Liver (tissue), 8 donors: ENCODE measurements at regions not wholly inside any gene's neighbourhood (a gene's known extent, or its start where the extent isn't known, plus 50 kb on each side); places are given as distances from the start of the nearest gene placed in this dataset.

ENCODE experiments used
- DNase-seq: peaks from one replicate; pipeline ENCODE4 v3.0.0-alpha.2; 2017; ENCODE audit warnings: low spot score
- H3K27ac ChIP-seq, 2 donors: one replicate each; pipeline ENCODE4 v1.7.0; 2013; ENCODE audit warnings: inconsistent platforms in 2 of 2, low read length in 2 of 2, control low read depth in 1 of 2, low read depth in 1 of 2, mild to moderate bottlenecking in 1 of 2
- H3K27me3 ChIP-seq, 4 donors: one replicate each; pipeline versions ENCODE4 v1.6.1 to v1.7.0; 2013; ENCODE audit warnings: low read length in 3 of 4, inconsistent platforms in 1 of 4, mild to moderate bottlenecking in 1 of 4, moderate library complexity in 1 of 4; ENCODE audit not compliant: control insufficient read depth in 4 of 4, insufficient read depth in 4 of 4
- H3K36me3 ChIP-seq, 4 donors: one replicate each; pipeline versions ENCODE4 v1.6.1 to v1.7.0; 2013; ENCODE audit warnings: low read length in 3 of 4, mild to moderate bottlenecking in 3 of 4, low read depth in 1 of 4, moderate library complexity in 1 of 4; ENCODE audit not compliant: control insufficient read depth in 4 of 4, insufficient read depth in 3 of 4
- H3K4me1 ChIP-seq, 4 donors: one replicate each; pipeline versions ENCODE4 v1.6.1 to v1.7.0; 2013; ENCODE audit warnings: low read length in 3 of 4, mild to moderate bottlenecking in 3 of 4, moderate library complexity in 1 of 4; ENCODE audit not compliant: control insufficient read depth in 4 of 4, insufficient read depth in 4 of 4
- H3K4me3 ChIP-seq, 3 donors: one replicate each; pipeline versions ENCODE4 v1.6.1 to v1.7.0; 2013; ENCODE audit warnings: low read length in 3 of 3, control low read depth in 1 of 3, low read depth in 1 of 3, mild to moderate bottlenecking in 1 of 3
- H3K9ac ChIP-seq, 2 donors: one replicate each; pipeline ENCODE4 v1.7.0; 2013; ENCODE audit warnings: low read length in 2 of 2, mild to moderate bottlenecking in 2 of 2, moderate library complexity in 2 of 2, control low read depth in 1 of 2, low read depth in 1 of 2
- H3K9me3 ChIP-seq, 4 donors: one replicate each; pipeline versions ENCODE4 v1.6.1 to v1.7.0; 2013; ENCODE audit warnings: low read length in 3 of 4; ENCODE audit not compliant: control insufficient read depth in 4 of 4
- EGR1 ChIP-seq, 2 donors: IDR thresholded peaks; 2 replicates each; pipeline ENCODE4 v1.6.1; 2016 to 2018; ENCODE audit warnings: antibody characterized with exemption in 2 of 2, low read depth in 2 of 2
- FOXA1 ChIP-seq: IDR thresholded peaks from 2 replicates; pipeline ENCODE4 v1.6.1; 2016; ENCODE audit warnings: antibody characterized with exemption
- FOXA2 ChIP-seq: IDR thresholded peaks from 2 replicates; pipeline ENCODE4 v1.6.1; 2016; ENCODE audit warnings: antibody characterized with exemption
- GABPA ChIP-seq, 2 donors: IDR thresholded peaks in 1 of 2; conservative IDR thresholded peaks in 1 of 2; 2 replicates each; pipeline ENCODE4 v1.6.1; 2016; ENCODE audit warnings: antibody characterized with exemption in 2 of 2, mild to moderate bottlenecking in 1 of 2, moderate library complexity in 1 of 2
- HNF4G ChIP-seq: IDR thresholded peaks from 2 replicates; pipeline ENCODE4 v1.6.1; 2016; ENCODE audit warnings: antibody characterized with exemption
- JUND ChIP-seq, 2 donors: IDR thresholded peaks; 2 replicates each; pipeline ENCODE4 v1.6.1; 2016; ENCODE audit warnings: antibody characterized with exemption in 2 of 2
- NR2F2 ChIP-seq: IDR thresholded peaks from 2 replicates; pipeline ENCODE4 v1.6.1; 2016; ENCODE audit warnings: antibody characterized with exemption
- RAD21 ChIP-seq, 2 donors: IDR thresholded peaks; 2 replicates each; pipeline ENCODE4 v1.6.1; 2016; ENCODE audit warnings: antibody characterized with exemption in 2 of 2, mild to moderate bottlenecking in 2 of 2
- RXRA ChIP-seq, 2 donors: IDR thresholded peaks; 2 replicates each; pipeline ENCODE4 v1.6.1; 2017 to 2018; ENCODE audit warnings: antibody characterized with exemption in 2 of 2, mild to moderate bottlenecking in 1 of 2
- SP1 ChIP-seq: IDR thresholded peaks from 2 replicates; pipeline ENCODE4 v1.6.1; 2018; ENCODE audit warnings: antibody characterized with exemption, mild to moderate bottlenecking
- TAF1 ChIP-seq: conservative IDR thresholded peaks from 2 replicates; pipeline ENCODE4 v1.6.1; 2016; ENCODE audit warnings: antibody characterized with exemption, mild to moderate bottlenecking
- YY1 ChIP-seq: IDR thresholded peaks from 2 replicates; pipeline ENCODE4 v1.6.1; 2016; ENCODE audit warnings: antibody characterized with exemption, mild to moderate bottlenecking
- WGBS: extraction: QIAGEN DNeasy Blood & Tissue Kit; methylation state at CpG from one replicate; pipeline ENCODE4 v1.1.7; 2013; 5-methylcytosine and 5-hydroxymethylcytosine counted together
- TF ChIP-seq, protein P1 (sequence below): IDR thresholded peaks from 2 replicates; pipeline ENCODE4 v1.6.1; 2016; ENCODE audit warnings: antibody characterized with exemption
- TF ChIP-seq, protein P2 (sequence below): IDR thresholded peaks from 2 replicates; pipeline ENCODE4 v1.6.1; 2016; ENCODE audit warnings: antibody characterized with exemption
- TF ChIP-seq, protein P3 (sequence below): IDR thresholded peaks from 2 replicates; pipeline ENCODE4 v1.6.1; 2016; ENCODE audit warnings: antibody characterized with exemption
- TF ChIP-seq, protein P4 (sequence below): fragments of 150-350 bp; IDR thresholded peaks from 2 replicates; pipeline ENCODE4 v1.5.1; 2017; ENCODE audit warnings: improper control_type of control experiment, low read depth, low read length; ENCODE audit not compliant: missing input control
- donor health status: healthy.
- donor health status: healthy.
- donor health status: healthy.
- donor health status: healthy.
- donor health status: healthy.

DNA sequence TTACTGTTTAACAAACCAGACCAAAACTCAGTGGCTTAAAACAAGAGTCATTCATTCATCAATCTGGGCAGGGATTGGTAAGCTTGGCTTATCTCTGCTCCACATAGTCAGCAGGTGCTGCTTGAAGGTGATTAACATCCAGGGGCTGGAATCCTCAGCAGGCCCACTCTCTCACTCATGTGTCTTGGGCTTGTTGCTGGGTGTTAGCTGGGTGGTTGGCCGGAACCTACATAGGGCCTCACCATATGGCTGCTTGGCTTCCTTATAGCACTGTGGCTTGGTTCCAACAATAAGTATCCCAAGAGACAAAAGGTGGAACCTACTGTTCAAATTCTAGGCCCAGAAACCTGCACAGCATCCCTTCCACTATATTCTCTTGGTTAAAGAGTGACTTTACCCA lies 125.0 kb downstream of the RASGEF1B start:
- no peak for TF ChIP-seq JUND (IDR thresholded peaks at IDR 0.05)
- Histone ChIP-seq H3K36me3 (no peaks in the 10 kb centered on the region), H3K27ac (no peak overlapping the region), H3K9ac (no peak overlapping the region), H3K4me3 (no peak overlapping the region), H3K4me1 (peaks cover 0 to 3% (median 0%) of the 10 kb centered on the region in 4 donors), H3K9me3 (no peaks in the 10 kb centered on the region), H3K27me3 (no peaks in the 10 kb centered on the region)
- WGBS: 94% methylated on average over 1 of the region's 1 CpG
- no peak for DNase-seq

DNA sequence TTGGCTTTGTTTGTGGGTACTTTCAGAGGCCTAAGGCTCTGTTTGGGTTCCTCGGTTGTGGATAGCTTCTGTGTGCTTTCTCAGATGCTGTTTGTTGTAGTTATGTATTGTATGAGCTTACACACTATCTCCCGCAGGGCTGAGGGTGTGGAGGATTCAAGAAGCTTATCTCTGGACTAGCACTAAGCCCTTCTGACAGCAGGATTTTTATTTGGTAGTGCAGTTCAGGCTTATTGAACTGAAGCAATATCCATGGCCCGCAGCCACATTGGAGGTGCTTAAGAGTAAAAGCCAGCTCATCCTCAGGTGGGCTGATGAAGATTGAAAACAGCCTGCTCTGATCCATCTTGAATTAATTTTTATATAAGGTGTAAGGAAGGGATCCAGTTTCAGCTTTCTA lies 128.2 kb downstream of the RASGEF1B start:
- peaks cover 0 to 3% (median 0%) of the 10 kb centered on the region in 4 donors for H3K4me1 ChIP-seq
- DNase-seq: no peak
- no peaks in the 10 kb centered on the region for H3K36me3 ChIP-seq
- no peak overlapping the region for H3K27ac ChIP-seq
- 90% methylated on average over 3 of the region's 3 CpGs for WGBS
- TF ChIP-seq, protein P1, sequence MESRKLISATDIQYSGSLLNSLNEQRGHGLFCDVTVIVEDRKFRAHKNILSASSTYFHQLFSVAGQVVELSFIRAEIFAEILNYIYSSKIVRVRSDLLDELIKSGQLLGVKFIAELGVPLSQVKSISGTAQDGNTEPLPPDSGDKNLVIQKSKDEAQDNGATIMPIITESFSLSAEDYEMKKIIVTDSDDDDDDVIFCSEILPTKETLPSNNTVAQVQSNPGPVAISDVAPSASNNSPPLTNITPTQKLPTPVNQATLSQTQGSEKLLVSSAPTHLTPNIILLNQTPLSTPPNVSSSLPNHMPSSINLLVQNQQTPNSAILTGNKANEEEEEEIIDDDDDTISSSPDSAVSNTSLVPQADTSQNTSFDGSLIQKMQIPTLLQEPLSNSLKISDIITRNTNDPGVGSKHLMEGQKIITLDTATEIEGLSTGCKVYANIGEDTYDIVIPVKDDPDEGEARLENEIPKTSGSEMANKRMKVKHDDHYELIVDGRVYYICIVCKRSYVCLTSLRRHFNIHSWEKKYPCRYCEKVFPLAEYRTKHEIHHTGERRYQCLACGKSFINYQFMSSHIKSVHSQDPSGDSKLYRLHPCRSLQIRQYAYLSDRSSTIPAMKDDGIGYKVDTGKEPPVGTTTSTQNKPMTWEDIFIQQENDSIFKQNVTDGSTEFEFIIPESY: no peak
- TF ChIP-seq, protein P2, sequence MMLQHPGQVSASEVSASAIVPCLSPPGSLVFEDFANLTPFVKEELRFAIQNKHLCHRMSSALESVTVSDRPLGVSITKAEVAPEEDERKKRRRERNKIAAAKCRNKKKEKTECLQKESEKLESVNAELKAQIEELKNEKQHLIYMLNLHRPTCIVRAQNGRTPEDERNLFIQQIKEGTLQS: no peak
- TF ChIP-seq, protein P3, sequence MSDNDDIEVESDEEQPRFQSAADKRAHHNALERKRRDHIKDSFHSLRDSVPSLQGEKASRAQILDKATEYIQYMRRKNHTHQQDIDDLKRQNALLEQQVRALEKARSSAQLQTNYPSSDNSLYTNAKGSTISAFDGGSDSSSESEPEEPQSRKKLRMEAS: no peak
- TF ChIP-seq GABPA (IDR thresholded peaks at IDR 0.05 in 1 of 2, conservative IDR thresholded peaks at IDR 0.05 in 1 of 2): no peak
- TF ChIP-seq SP1: no peak
- no peak for TF ChIP-seq HNF4G
- TF ChIP-seq EGR1 (IDR thresholded peaks at IDR 0.05; ENCODE audit: low read depth in 2 of 2): no peak
- no peak for TF ChIP-seq NR2F2
- no peak for TF ChIP-seq FOXA2
- no peak for TF ChIP-seq RAD21 (IDR thresholded peaks at IDR 0.05)
- TF ChIP-seq, protein P4, sequence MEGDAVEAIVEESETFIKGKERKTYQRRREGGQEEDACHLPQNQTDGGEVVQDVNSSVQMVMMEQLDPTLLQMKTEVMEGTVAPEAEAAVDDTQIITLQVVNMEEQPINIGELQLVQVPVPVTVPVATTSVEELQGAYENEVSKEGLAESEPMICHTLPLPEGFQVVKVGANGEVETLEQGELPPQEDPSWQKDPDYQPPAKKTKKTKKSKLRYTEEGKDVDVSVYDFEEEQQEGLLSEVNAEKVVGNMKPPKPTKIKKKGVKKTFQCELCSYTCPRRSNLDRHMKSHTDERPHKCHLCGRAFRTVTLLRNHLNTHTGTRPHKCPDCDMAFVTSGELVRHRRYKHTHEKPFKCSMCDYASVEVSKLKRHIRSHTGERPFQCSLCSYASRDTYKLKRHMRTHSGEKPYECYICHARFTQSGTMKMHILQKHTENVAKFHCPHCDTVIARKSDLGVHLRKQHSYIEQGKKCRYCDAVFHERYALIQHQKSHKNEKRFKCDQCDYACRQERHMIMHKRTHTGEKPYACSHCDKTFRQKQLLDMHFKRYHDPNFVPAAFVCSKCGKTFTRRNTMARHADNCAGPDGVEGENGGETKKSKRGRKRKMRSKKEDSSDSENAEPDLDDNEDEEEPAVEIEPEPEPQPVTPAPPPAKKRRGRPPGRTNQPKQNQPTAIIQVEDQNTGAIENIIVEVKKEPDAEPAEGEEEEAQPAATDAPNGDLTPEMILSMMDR: no peak
- no peak overlapping the region for H3K4me3 ChIP-seq
- no peak overlapping the region for H3K9ac ChIP-seq
- H3K9me3 ChIP-seq: no peaks in the 10 kb centered on the region
- no peaks in the 10 kb centered on the region for H3K27me3 ChIP-seq

DNA sequence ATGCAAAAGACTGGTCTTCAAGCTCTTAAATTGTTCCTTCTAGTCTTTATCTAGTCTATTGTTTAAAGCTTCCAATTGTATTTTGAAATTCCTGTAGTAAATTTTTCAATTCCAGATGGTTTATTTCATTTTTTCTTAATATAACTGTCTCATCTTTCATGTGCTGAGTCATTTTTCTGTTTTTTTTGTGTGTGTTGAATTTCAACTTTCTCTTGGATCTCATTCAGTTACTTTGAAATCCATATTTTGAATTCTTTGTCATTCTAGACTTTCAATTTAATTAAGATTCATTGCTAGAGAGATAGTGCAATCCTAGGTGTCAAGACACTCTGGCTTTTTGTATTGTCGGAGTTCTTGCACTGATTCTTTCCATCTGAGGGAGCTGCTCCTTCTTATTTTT lies 128.0 kb upstream of the PRKG2 start:
- no peaks in the 10 kb centered on the region for H3K27me3 ChIP-seq
- H3K9ac ChIP-seq: no peak overlapping the region
- DNase-seq: no peak
- no peak overlapping the region for H3K4me3 ChIP-seq
- no peak overlapping the region for H3K27ac ChIP-seq
- H3K9me3 ChIP-seq: no peaks in the 10 kb centered on the region
- peaks cover 0 to 3% (median 0%) of the 10 kb centered on the region in 4 donors for H3K4me1 ChIP-seq
- no peaks in the 10 kb centered on the region for H3K36me3 ChIP-seq
- 90% methylated on average over 1 of the region's 1 CpG for WGBS
- TF ChIP-seq RXRA (IDR thresholded peaks at IDR 0.05) (no peak), FOXA2 (no peak), SP1 (no peak), RAD21 (IDR thresholded peaks at IDR 0.05) (no peak), FOXA1 (no peak), JUND (IDR thresholded peaks at IDR 0.05) (no peak), NR2F2 (no peak), GABPA (IDR thresholded peaks at IDR 0.05 in 1 of 2, conservative IDR thresholded peaks at IDR 0.05 in 1 of 2) (no peak), EGR1 (IDR thresholded peaks at IDR 0.05; ENCODE audit: low read depth in 2 of 2) (no peak), YY1 (no peak), TAF1 (no peak), HNF4G (no peak)
- TF ChIP-seq, protein P1: no peak
- TF ChIP-seq, protein P3: no peak
- TF ChIP-seq, protein P4: no peak
- TF ChIP-seq, protein P2: no peak
